K562 (cell line): ENCODE measurements at regions not wholly inside any gene's neighbourhood (a gene's known extent, or its start where the extent isn't known, plus 50 kb on each side); places are given as distances from the start of the nearest gene placed in this dataset.

ENCODE experiments used
- ATAC-seq: fragments of 200-7000 bp; cut with Tn5 transposase; 3 replicates; pipeline ENCODE4 v1.9.1; 2020; ENCODE audit warnings: moderate library complexity
- BruUV-seq: library from RNA; stranded (reverse); fragments of 400-500 nt; replicated peaks from 2 replicates; lab custom pipeline; 2021; lab: Mats Ljungman, UMichigan
- CTCF ChIA-PET: fragments of 300-600 bp; formaldehyde crosslinking; extraction: SDS; loops from one replicate; lab custom pipeline; 2021; ENCODE audit warnings: low intra/inter-chr PET ratio; lab: Yijun Ruan, JAX
- POLR2A ChIA-PET: fragments of 300-600, 350-650 bp; sonication (Branson Sonifier 250); formaldehyde crosslinking; extraction: SDS; loops from one replicate; lab custom pipeline; 2021; ENCODE audit warnings: antibody characterized with exemption, inconsistent platforms; lab: Yijun Ruan, JAX
- DNase-seq, 4 experiments: peaks; one replicate each; pipeline versions ENCODE4 v3.0.0 to v3.0.0-alpha.2; 2011 to 2018; ENCODE audit warnings: low spot score in 3 of 4, mixed read lengths in 3 of 4; ENCODE audit errors: extremely low read depth in 1 of 4
- FAIRE-seq: peaks from 2 replicates; lab custom pipeline; 2011; peaks lifted over from hg19 to GRCh38; lab: Jason Lieb, UNC
- H2AFZ ChIP-seq: 2 replicates; pipeline ENCODE4 v1.6.0; 2011; ENCODE audit warnings: low read depth, low read length, control low read depth, inconsistent platforms
- H3K27ac ChIP-seq: fragments of 200-600 bp; 3 replicates; pipeline ENCODE4 v1.8.0; 2011; ENCODE audit warnings: low read depth, mild to moderate bottlenecking, control low read depth, inconsistent platforms, low read length, moderate library complexity, mixed read lengths; ENCODE audit errors: extremely low read depth
- H3K27me3 ChIP-seq, 2 experiments: fragments of 300-600 bp in 1 of 2; 2 replicates in 1 of 2; 3 replicates in 1 of 2; pipeline versions ENCODE4 v1.6.0 to v1.8.0; 2011; ENCODE audit warnings: inconsistent platforms in 2 of 2, low read length in 2 of 2, mild to moderate bottlenecking in 1 of 2, mixed read lengths in 1 of 2, moderate library complexity in 1 of 2; ENCODE audit not compliant: control insufficient read depth in 2 of 2, insufficient read depth in 2 of 2
- H3K36me3 ChIP-seq: fragments of 300-600 bp; 3 replicates; pipeline ENCODE4 v1.8.0; 2011; ENCODE audit warnings: mild to moderate bottlenecking, low read length, inconsistent platforms; ENCODE audit not compliant: control insufficient read depth, insufficient read depth
- H3K4me1 ChIP-seq, 2 experiments: fragments of 200-600 bp in 1 of 2; replicated peaks in 1 of 2; 2 replicates in 1 of 2; 3 replicates in 1 of 2; pipeline versions ENCODE4 v1.5.1 to v1.8.0; 2011; ENCODE audit warnings: inconsistent platforms in 2 of 2, low read length in 2 of 2, mild to moderate bottlenecking in 1 of 2, mixed read lengths in 1 of 2, moderate library complexity in 1 of 2; ENCODE audit not compliant: control insufficient read depth in 2 of 2, insufficient read depth in 2 of 2
- H3K4me2 ChIP-seq: 2 replicates; pipeline ENCODE4 v1.6.1; 2011; ENCODE audit warnings: low read length, control low read depth, inconsistent platforms, mixed read lengths; ENCODE audit not compliant: insufficient read depth
- H3K4me3 ChIP-seq: fragments of 200-600 bp; sonication (generic), shearing (Covaris generic); 2 replicates; pipeline ENCODE4 v1.5.1; 2016; ENCODE audit warnings: control low read depth, inconsistent platforms
- H3K79me2 ChIP-seq: fragments of 200-600 bp; 3 replicates; pipeline ENCODE4 v1.8.0; 2011; ENCODE audit warnings: low read length, inconsistent platforms; ENCODE audit not compliant: control insufficient read depth, insufficient read depth
- H3K9ac ChIP-seq, 2 experiments: 2 replicates each; pipeline versions ENCODE4 v1.6.0 to v1.6.1; 2011; ENCODE audit warnings: low read depth in 2 of 2, low read length in 2 of 2, control low read depth in 1 of 2, inconsistent platforms in 1 of 2, mild to moderate bottlenecking in 1 of 2, mixed read lengths in 1 of 2; ENCODE audit not compliant: insufficient read depth in 1 of 2
- H3K9me1 ChIP-seq: one replicate; pipeline ENCODE4 v1.6.0; 2011; ENCODE audit warnings: inconsistent platforms, mild to moderate bottlenecking, low read length, moderate library complexity; ENCODE audit not compliant: control insufficient read depth, insufficient read depth
- H3K9me3 ChIP-seq: replicated peaks from 2 replicates; pipeline ENCODE4 v1.5.1; 2011; ENCODE audit warnings: low read depth, low read length, inconsistent platforms; ENCODE audit not compliant: control insufficient read depth, insufficient read depth
- H4K20me1 ChIP-seq: replicated peaks from 2 replicates; pipeline ENCODE4 v1.6.1; 2011; ENCODE audit warnings: low read length, inconsistent platforms, mixed read lengths; ENCODE audit not compliant: control insufficient read depth, insufficient read depth
- BCL6 ChIP-seq: fragments of 250-450 bp; sonication (Bioruptor Pico); IDR thresholded peaks from 2 replicates; pipeline ENCODE4 v1.4.0; 2020
- CEBPG ChIP-seq, 3 experiments: fragments of 200-800 bp in 1 of 3; sonication (Bioruptor generic) in 1 of 3; sonication (generic) in 1 of 3; formaldehyde crosslinking in 1 of 3; IDR thresholded peaks in 2 of 3; conservative IDR thresholded peaks in 1 of 3; 2 replicates each; pipeline versions ENCODE4 v1.6.1 to v1.8.0; 2016 to 2022; ENCODE audit warnings: missing compliant biosample characterization in 2 of 3, missing genetic modification characterization in 2 of 3, mild to moderate bottlenecking in 1 of 3, missing genetic modification reagents in 1 of 3
- CREBBP ChIP-seq: IDR thresholded peaks from one replicate; pipeline ENCODE4 v1.6.1; 2012; ENCODE audit warnings: low read depth, mild to moderate bottlenecking, control low read depth, inconsistent platforms, low read length
- CXXC5 ChIP-seq: fragments of 250-450 bp; sonication (Bioruptor Pico); IDR thresholded peaks from 2 replicates; pipeline ENCODE4 v1.8.0; 2022; ENCODE audit warnings: inconsistent platforms, mild to moderate bottlenecking, moderate library complexity
- E2F3 ChIP-seq: fragments of 250-450 bp; sonication (Bioruptor Pico); IDR thresholded peaks from 2 replicates; pipeline ENCODE4 v1.4.0; 2020; ENCODE audit warnings: mild to moderate bottlenecking
- ETV6 ChIP-seq, 3 experiments: fragments of 150-350 bp in 1 of 3; sonication (generic) in 1 of 3; formaldehyde crosslinking in 1 of 3; IDR thresholded peaks; 2 replicates each; pipeline versions ENCODE4 v1.6.1 to v1.8.0; 2014 to 2022; ENCODE audit warnings: borderline replicate concordance in 2 of 3, low read depth in 2 of 3, antibody characterized with exemption in 1 of 3, low read length in 1 of 3, mild to moderate bottlenecking in 1 of 3, missing genetic modification reagents in 1 of 3
- HEY1 ChIP-seq: fragments of 250-450 bp; sonication (Bioruptor Pico); IDR thresholded peaks from 2 replicates; pipeline ENCODE4 v1.5.0; 2020; ENCODE audit warnings: mild to moderate bottlenecking, moderate library complexity, borderline replicate concordance
- HSF4 ChIP-seq: fragments of 250-450 bp; sonication (Bioruptor Pico); IDR thresholded peaks from 2 replicates; pipeline ENCODE4 v2.1.2; 2022; ENCODE audit warnings: mild to moderate bottlenecking, moderate library complexity, borderline replicate concordance
- KDM4B ChIP-seq, 2 experiments: fragments of 450-650 bp in 1 of 2; sonication (generic) in 1 of 2; IDR thresholded peaks; 2 replicates each; pipeline ENCODE4 v1.6.1; 2016 to 2017; ENCODE audit warnings: borderline replicate concordance in 2 of 2, antibody characterized with exemption in 1 of 2, low read depth in 1 of 2, mild to moderate bottlenecking in 1 of 2
- KLF1 ChIP-seq: fragments of 450-650 bp; IDR thresholded peaks from 2 replicates; pipeline ENCODE4 v1.6.1; 2016; ENCODE audit warnings: missing genetic modification characterization, missing compliant biosample characterization
- NFXL1 ChIP-seq: fragments of 450-650 bp; formaldehyde crosslinking; IDR thresholded peaks from 2 replicates; pipeline ENCODE4 v1.4.0; 2021; ENCODE audit warnings: mild to moderate bottlenecking
- NR1H2 ChIP-seq: sonication (generic); formaldehyde crosslinking; IDR thresholded peaks from 2 replicates; pipeline ENCODE4 v1.4.0; 2020; ENCODE audit warnings: mild to moderate bottlenecking, missing genetic modification reagents
- NR2F6 ChIP-seq: fragments of 450-650 bp; formaldehyde crosslinking; IDR thresholded peaks from 2 replicates; pipeline ENCODE4 v1.4.0; 2020; ENCODE audit warnings: mild to moderate bottlenecking
- SMARCA5 ChIP-seq: fragments of 450-650 bp; IDR thresholded peaks from 2 replicates; pipeline ENCODE4 v1.6.1; 2016
- SNIP1 ChIP-seq: fragments of 450-650 bp; IDR thresholded peaks from 2 replicates; pipeline ENCODE4 v1.7.1; 2017; ENCODE audit warnings: low read depth, mild to moderate bottlenecking
- SNRNP70 ChIP-seq: fragments of 200-400 bp; formaldehyde crosslinking; optimal IDR thresholded peaks from 2 replicates; pipeline ENCODE3; 2017; ENCODE audit warnings: low read depth, low read length
- TCF3 ChIP-seq: sonication (generic); formaldehyde crosslinking; IDR thresholded peaks from 2 replicates; pipeline ENCODE4 v1.4.0; 2020; ENCODE audit warnings: mild to moderate bottlenecking, missing genetic modification reagents
- ZBTB9 ChIP-seq: fragments of 450-650 bp; formaldehyde crosslinking; IDR thresholded peaks from 2 replicates; pipeline ENCODE4 v1.4.0; 2020; ENCODE audit warnings: mild to moderate bottlenecking, moderate library complexity
- ZNF146 ChIP-seq: IDR thresholded peaks from one replicate; pipeline ENCODE4 v1.6.1; 2018; ENCODE audit warnings: missing compliant biosample characterization; ENCODE audit not compliant: unreplicated experiment
- ZNF224 ChIP-seq: sonication (generic); formaldehyde crosslinking; IDR thresholded peaks from 2 replicates; pipeline ENCODE4 v1.8.0; 2022; ENCODE audit warnings: mild to moderate bottlenecking, missing genetic modification reagents
- ZNF717 ChIP-seq: fragments of 250-450 bp; sonication (Bioruptor Pico); IDR thresholded peaks from 2 replicates; pipeline ENCODE4 v1.5.0; 2021
- WGBS: fragments of 100-300 bp; shearing (Covaris generic); methylation state at CpG from one replicate; pipeline ENCODE4 v1.1.6; 2016; ENCODE audit warnings: low coverage, mixed read lengths; ENCODE audit not compliant: insufficient coverage; ENCODE audit errors: missing lambda C conversion rate; 5-methylcytosine and 5-hydroxymethylcytosine counted together
- in situ Hi-C: fragments of 300-500 bp; cut with MboI; formaldehyde crosslinking; loops from 4 replicates; pipeline ENCODE4 v1.15.0; 2018; ENCODE audit warnings: inconsistent platforms, mixed read lengths
- intact Hi-C: fragments of 100-400 bp; cut with micrococcal nuclease; formaldehyde crosslinking; loops from 2 replicates; pipeline ENCODE4 v1.14.2; 2022

GRCh38 chr4:180650273-180650672, 1592.9 kb upstream of the TENM3 start (continued):
- TF ChIP-seq CXXC5 (CRISPR knock-in tag) (no peak), HSF4 (no peak), ZNF224 (CRISPR knock-in tag) (no peak), ZNF146 (CRISPR knock-in tag) (no peak)

- TF ChIP-seq ZNF717 (CRISPR knock-in tag), result no peak
- TF ChIP-seq KLF1, result no peak
- no peak for TF ChIP-seq E2F3
- no peak for TF ChIP-seq SMARCA5
- no peak for TF ChIP-seq CREBBP
- TF ChIP-seq ZBTB9, result no peak
- TF ChIP-seq SNIP1, result no peak
- no peak for TF ChIP-seq NR2F6
- no peak for TF ChIP-seq TCF3 (CRISPR knock-in tag)
- TF ChIP-seq SNRNP70, result no peak
- no peak for TF ChIP-seq NR1H2
- TF ChIP-seq HEY1 (CRISPR knock-in tag), result no peak
- TF ChIP-seq ETV6 (IDR thresholded peaks at IDR 0.05; ENCODE audit: borderline replicate concordance in 1 of 2, low read depth in 2 of 2, low read length in 1 of 2), result no peak
- no peak for TF ChIP-seq ETV6 (CRISPR knock-in tag; IDR thresholded peaks at IDR 0.05; ENCODE audit: borderline replicate concordance)
- TF ChIP-seq BCL6 (CRISPR knock-in tag), result no peak
- no peak for TF ChIP-seq CEBPG (CRISPR knock-in tag; IDR thresholded peaks at IDR 0.05)
- no peak for TF ChIP-seq CEBPG (tag; conservative IDR thresholded peaks at IDR 0.05 in 1 of 2, IDR thresholded peaks at IDR 0.05 in 1 of 2)
- TF ChIP-seq KDM4B (IDR thresholded peaks at IDR 0.05; ENCODE audit: borderline replicate concordance in 2 of 2, low read depth in 1 of 2), result no peak
- no peak for TF ChIP-seq NFXL1 (CRISPR knock-in tag)
- H2AFZ ChIP-seq, result no peak overlapping the region
- H3K27ac ChIP-seq, result no peak overlapping the region
- ATAC-seq (no peak), DNase-seq (no peak), FAIRE-seq (no peak)
- BruUV-seq, result no TSS peak
- H4K20me1 ChIP-seq, result no peaks in the 10 kb centered on the region
- no peaks in the 10 kb centered on the region for H3K27me3 ChIP-seq
- H3K4me1 ChIP-seq, result no peaks in the 10 kb centered on the region
- intact Hi-C loops (no loop called here), in situ Hi-C loops (no loop called here)
- ChIA-PET CTCF (no interaction called here), POLR2A (no interaction called here)
- no peaks in the 10 kb centered on the region for H3K9me3 ChIP-seq
- no peaks in the 10 kb centered on the region for H3K79me2 ChIP-seq
- no peak overlapping the region for H3K9ac ChIP-seq
- no peak overlapping the region for H3K4me3 ChIP-seq
- H3K36me3 ChIP-seq, result no peaks in the 10 kb centered on the region
- H3K4me2 ChIP-seq, result no peak overlapping the region
- WGBS, result 0% methylated on average over 1 of the region's 1 CpG
- no peaks in the 10 kb centered on the region for H3K9me1 ChIP-seq
Observed at GRCh38 chr4:180652533-180652932, 1590.7 kb upstream of the TENM3 start.
